SK-N-SH (cell line): ENCODE measurements at regions not wholly inside any gene's neighbourhood (a gene's known extent, or its start where the extent isn't known, plus 50 kb on each side); places are given as distances from the start of the nearest gene placed in this dataset.

Experiments used
- CTCF ChIA-PET: fragments of 300-600, 350-600 bp; formaldehyde crosslinking; extraction: SDS; loops from one replicate; lab custom pipeline; 2021; lab: Yijun Ruan, JAX
- POLR2A ChIA-PET: fragments of 350-600 bp; sonication (Branson Sonifier 250); formaldehyde crosslinking; extraction: SDS; loops from one replicate; lab custom pipeline; 2020; ENCODE audit warnings: antibody characterized with exemption, inconsistent platforms; lab: Yijun Ruan, JAX
- DNase-seq: peaks from one replicate; pipeline ENCODE4 v3.0.0; 2012
- H2AFZ ChIP-seq: fragments of 200-600 bp; sonication (generic); 2 replicates; pipeline ENCODE4 v1.8.1; 2016; ENCODE audit warnings: antibody characterized with exemption, mild to moderate bottlenecking, low read depth
- H3F3A ChIP-seq: fragments of 200-600 bp; sonication (generic); replicated peaks from 2 replicates; pipeline ENCODE3; 2016; ENCODE audit warnings: antibody characterized with exemption, mild to moderate bottlenecking; ENCODE audit not compliant: insufficient read depth
- H3K27ac ChIP-seq, 2 experiments: fragments of 200-500 bp in 1 of 2; fragments of 200-600 bp in 1 of 2; sonication (Bioruptor generic) in 1 of 2; sonication (generic), shearing (Covaris generic) in 1 of 2; 2 replicates each; pipeline versions ENCODE4 v1.5.1 to v1.6.1; 2014 to 2016; ENCODE audit warnings: low read depth in 2 of 2, inconsistent platforms in 1 of 2, low read length in 1 of 2, mild to moderate bottlenecking in 1 of 2, mixed read lengths in 1 of 2
- H3K27me3 ChIP-seq: fragments of 200-600 bp; sonication (generic), shearing (Covaris generic); 2 replicates; pipeline ENCODE4 v1.6.1; 2016; ENCODE audit warnings: mixed run types; ENCODE audit not compliant: insufficient read depth
- H3K36me3 ChIP-seq, 2 experiments: fragments of 200-500 bp in 1 of 2; fragments of 200-600 bp in 1 of 2; sonication (Bioruptor generic) in 1 of 2; sonication (generic) in 1 of 2; replicated peaks in 1 of 2; 2 replicates each; pipeline versions ENCODE3 to v1.5.1; 2014 to 2016; ENCODE audit warnings: low read length in 1 of 2, mild to moderate bottlenecking in 1 of 2; ENCODE audit not compliant: insufficient read depth in 2 of 2, control insufficient read depth in 1 of 2
- H3K4me1 ChIP-seq, 2 experiments: fragments of 200-500 bp in 1 of 2; fragments of 200-600 bp in 1 of 2; sonication (Bioruptor generic) in 1 of 2; sonication (generic), shearing (Covaris generic) in 1 of 2; 2 replicates each; pipeline versions ENCODE4 v1.5.1 to v1.6.1; 2014 to 2016; ENCODE audit warnings: low read depth in 1 of 2, low read length in 1 of 2, mixed run types in 1 of 2; ENCODE audit not compliant: insufficient read depth in 2 of 2, control insufficient read depth in 1 of 2
- H3K4me2 ChIP-seq: fragments of 200-600 bp; sonication (generic), shearing (Covaris generic); 2 replicates; pipeline ENCODE4 v1.6.1; 2017; ENCODE audit warnings: mixed run types
- H3K4me3 ChIP-seq, 2 experiments: fragments of 200-500 bp in 1 of 2; fragments of 200-600 bp in 1 of 2; sonication (Bioruptor generic) in 1 of 2; sonication (generic), shearing (Covaris generic) in 1 of 2; 2 replicates each; pipeline versions ENCODE4 v1.5.1 to v1.8.1; 2014 to 2016; ENCODE audit warnings: low read depth in 2 of 2, inconsistent platforms in 1 of 2, low read length in 1 of 2, mild to moderate bottlenecking in 1 of 2, mixed read lengths in 1 of 2, moderate library complexity in 1 of 2
- H3K79me2 ChIP-seq: fragments of 200-600 bp; sonication (generic); 2 replicates; pipeline ENCODE4 v1.8.1; 2017; ENCODE audit warnings: mild to moderate bottlenecking; ENCODE audit not compliant: insufficient read depth
- H3K9ac ChIP-seq: fragments of 200-600 bp; sonication (generic); 2 replicates; pipeline ENCODE4 v1.6.1; 2017; ENCODE audit warnings: mixed run types
- H3K9me2 ChIP-seq: fragments of 200-600 bp; sonication (generic); 2 replicates; pipeline ENCODE4 v1.6.1; 2017; ENCODE audit warnings: mixed run types
- H3K9me3 ChIP-seq: fragments of 200-600 bp; sonication (generic); 2 replicates; pipeline ENCODE4 v1.6.1; 2017; ENCODE audit warnings: mixed run types, mild to moderate bottlenecking, moderate library complexity
- H4K20me1 ChIP-seq: fragments of 200-600 bp; sonication (generic); 2 replicates; pipeline ENCODE4 v1.6.1; 2017; ENCODE audit warnings: mild to moderate bottlenecking, mixed run types; ENCODE audit not compliant: insufficient read depth
- CHD2 ChIP-seq: fragments of 150-350 bp; IDR thresholded peaks from 2 replicates; pipeline ENCODE4 v1.6.1; 2018; ENCODE audit warnings: low read length; ENCODE audit not compliant: partially characterized antibody
- CTCF ChIP-seq: fragments of 200-600 bp; sonication (generic); IDR thresholded peaks from 2 replicates; pipeline ENCODE4 v1.6.1; 2017; ENCODE audit warnings: antibody characterized with exemption, mild to moderate bottlenecking, moderate library complexity
- EP300 ChIP-seq, 2 experiments: IDR thresholded peaks; 2 replicates each; pipeline versions ENCODE4 v1.4.0 to v1.6.1; 2012; ENCODE audit warnings: borderline replicate concordance in 1 of 2, low read depth in 1 of 2, low read length in 1 of 2
- EZH2phosphoT487 ChIP-seq: fragments of 200-600 bp; sonication (generic); IDR thresholded peaks from 2 replicates; pipeline ENCODE4 v1.6.1; 2017; ENCODE audit warnings: low read depth, mixed run types, mild to moderate bottlenecking, antibody characterized with exemption, moderate library complexity, borderline replicate concordance
- FOSL2 ChIP-seq: IDR thresholded peaks from 2 replicates; pipeline ENCODE4 v1.4.0; 2012; ENCODE audit warnings: low read depth, mild to moderate bottlenecking, moderate library complexity, borderline replicate concordance
- FOXJ3 ChIP-seq: sonication (generic); formaldehyde crosslinking; IDR thresholded peaks from 2 replicates; pipeline ENCODE4 v1.5.1; 2020; ENCODE audit warnings: mild to moderate bottlenecking, missing genetic modification reagents
- FOXM1 ChIP-seq: IDR thresholded peaks from 2 replicates; pipeline ENCODE4 v1.4.0; 2012; ENCODE audit warnings: low read depth, mild to moderate bottlenecking
- GATA2 ChIP-seq: sonication (generic); formaldehyde crosslinking; IDR thresholded peaks from 2 replicates; pipeline ENCODE4 v1.5.0; 2020; ENCODE audit warnings: mild to moderate bottlenecking, missing genetic modification reagents
- JUND ChIP-seq: IDR thresholded peaks from 2 replicates; pipeline ENCODE4 v1.4.0; 2012
- MAX ChIP-seq: IDR thresholded peaks from 2 replicates; pipeline ENCODE4 v1.4.0; 2012; ENCODE audit warnings: low read depth
- MEF2A ChIP-seq: IDR thresholded peaks from 2 replicates; pipeline ENCODE4 v1.4.0; 2012; ENCODE audit warnings: low read depth, borderline replicate concordance
- NFIC ChIP-seq: IDR thresholded peaks from 2 replicates; pipeline ENCODE4 v1.4.0; 2012; ENCODE audit warnings: borderline replicate concordance
- NRF1 ChIP-seq: IDR thresholded peaks from 2 replicates; pipeline ENCODE4 v1.6.1; 2012; ENCODE audit warnings: low read depth, mild to moderate bottlenecking, low read length
- PBX3 ChIP-seq: IDR thresholded peaks from 2 replicates; pipeline ENCODE4; 2012
- POLR2AphosphoS5 ChIP-seq: IDR thresholded peaks from 2 replicates; pipeline ENCODE4 v1.6.1; 2012; ENCODE audit warnings: low read depth, low read length
- RCOR1 ChIP-seq: fragments of 150-350 bp; IDR thresholded peaks from 2 replicates; pipeline ENCODE4 v1.6.1; 2017; ENCODE audit warnings: antibody characterized with exemption, low read length
- REST ChIP-seq: IDR thresholded peaks from 2 replicates; pipeline ENCODE4 v1.6.1; 2012; ENCODE audit warnings: mild to moderate bottlenecking, low read depth, low read length, moderate library complexity
- SIN3A ChIP-seq: IDR thresholded peaks from 2 replicates; pipeline ENCODE4 v1.6.1; 2012; ENCODE audit warnings: low read depth, mild to moderate bottlenecking, low read length, moderate library complexity, borderline replicate concordance
- TAF1 ChIP-seq: IDR thresholded peaks from 2 replicates; pipeline ENCODE4 v1.6.1; 2012; ENCODE audit warnings: low read depth, mild to moderate bottlenecking, low read length, moderate library complexity, borderline replicate concordance
- WGBS: methylation state at CpG from one replicate; pipeline ENCODE4 v1.1.6; 2017; ENCODE audit warnings: low lambda C conversion rate; 5-methylcytosine and 5-hydroxymethylcytosine counted together

GRCh38 chr7:85950871-85951270, 692.8 kb upstream of the GRM3 start:
- no peaks in the 10 kb centered on the region for H3K36me3 ChIP-seq
- H4K20me1 ChIP-seq, result no peaks in the 10 kb centered on the region
- ChIA-PET POLR2A (no interaction called here), CTCF (no interaction called here)
- no peaks in the 10 kb centered on the region for H3K79me2 ChIP-seq
- no peaks in the 10 kb centered on the region for H3K27me3 ChIP-seq
- 0% methylated on average over 1 of the region's 1 CpG for WGBS
- no peak for DNase-seq
- H3F3A ChIP-seq, result no peaks in the 10 kb centered on the region
- no peaks in the 10 kb centered on the region for H3K4me1 ChIP-seq
- TF ChIP-seq JUND (no peak), MAX (no peak), GATA2 (CRISPR knock-in tag) (no peak), FOXJ3 (CRISPR knock-in tag) (no peak), CHD2 (no peak), CTCF (no peak), NFIC (no peak), RCOR1 (no peak), POLR2AphosphoS5 (no peak), EZH2phosphoT487 (no peak), NRF1 (no peak), REST (no peak), MEF2A (no peak)
- no peak overlapping the region for H3K9ac ChIP-seq
- no peak overlapping the region for H3K27ac ChIP-seq
- H3K9me2 ChIP-seq, result 0 out of 2 replicates have a peak, but pooled peaks cover 2% of the 10 kb centered on the region
- H3K9me3 ChIP-seq, result no peaks in the 10 kb centered on the region; the same call in 1 of the 2 replicates
- H3K4me2 ChIP-seq, result no peak overlapping the region
- no peak overlapping the region for H3K4me3 ChIP-seq
- no peak overlapping the region for H2AFZ ChIP-seq

- Histone ChIP-seq H2AFZ (no peak overlapping the region), H3K9me3 (no peaks in the 10 kb centered on the region; the same call in 1 of the 2 replicates), H3K27me3 (no peaks in the 10 kb centered on the region), H3K27ac (no peak overlapping the region), H3K4me3 (no peak overlapping the region), H3K79me2 (no peaks in the 10 kb centered on the region), H3K9me2 (0 out of 2 replicates have a peak, but pooled peaks cover 2% of the 10 kb centered on the region), H3K4me2 (no peak overlapping the region), H3K36me3 (no peaks in the 10 kb centered on the region), H3K4me1 (no peaks in the 10 kb centered on the region), H4K20me1 (no peaks in the 10 kb centered on the region), H3K9ac (no peak overlapping the region), H3F3A (no peaks in the 10 kb centered on the region)
- WGBS, result 6% methylated on average over 3 of the region's 3 CpGs
- ChIA-PET POLR2A (no interaction called here), CTCF (no interaction called here)
- no peak for DNase-seq
- no peak for TF ChIP-seq PBX3
- no peak for TF ChIP-seq FOSL2
- no peak for TF ChIP-seq GATA2 (CRISPR knock-in tag)
- TF ChIP-seq CTCF, result no peak
- no peak for TF ChIP-seq FOXM1
- TF ChIP-seq TAF1, result no peak
- no peak for TF ChIP-seq SIN3A
- TF ChIP-seq EP300 (IDR thresholded peaks at IDR 0.05; ENCODE audit: borderline replicate concordance in 1 of 2, low read depth in 1 of 2, low read length in 1 of 2), result no peak
Observed at GRCh38 chr7:85950418-85950817, 693.3 kb upstream of the GRM3 start.
